ENCODE measurements at regions not wholly inside any gene's neighbourhood (a gene's known extent, or its start where the extent isn't known, plus 50 kb on each side); places are given as distances from the start of the nearest gene placed in this dataset.

DNA sequence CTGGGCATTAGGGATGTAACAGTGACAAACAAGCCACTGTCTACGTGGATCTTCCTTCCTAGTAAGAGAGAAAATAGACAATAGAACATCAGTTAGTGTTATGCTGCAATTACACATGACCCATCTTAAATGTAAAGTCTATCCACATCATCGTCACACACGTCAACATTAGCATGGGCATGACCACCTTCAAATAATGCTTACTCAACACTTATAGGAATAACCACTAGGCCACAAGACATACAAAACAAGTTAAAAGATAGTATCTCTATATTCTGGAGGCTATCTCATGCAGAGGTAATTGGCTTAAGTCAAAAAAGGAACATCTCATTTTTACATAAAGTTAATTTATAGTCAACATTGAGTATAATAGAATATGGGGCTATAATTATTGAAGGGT, 156.5 kb downstream of the MOXD1 start:
- DNase-seq (ENCODE audit: low spot score) = no peak
- intact Hi-C loops (cut with DNase I) = no loop called here

DNA sequence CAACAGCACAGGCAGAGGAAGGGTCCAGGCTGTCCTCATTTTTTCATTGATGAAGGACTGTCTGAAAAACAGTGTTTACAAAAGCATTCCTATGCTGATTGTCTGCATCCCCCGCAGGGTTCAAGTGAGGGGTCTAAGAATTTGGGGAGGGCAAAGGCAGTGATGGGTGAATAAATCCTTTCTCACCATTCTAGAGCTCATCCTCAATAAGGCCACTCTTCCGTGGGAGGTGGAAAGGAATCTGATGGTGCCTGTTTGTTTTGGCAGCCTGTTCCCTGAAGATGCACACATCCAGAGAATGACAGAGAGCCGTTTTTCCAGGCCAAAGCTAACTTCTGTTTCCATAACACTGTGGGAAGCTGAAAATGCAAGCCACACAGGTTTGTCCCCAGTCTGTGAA, 164.5 kb downstream of the MOXD1 start:
- DNase-seq (ENCODE audit: low spot score) = no peak
- intact Hi-C loops (cut with DNase I) = no loop called here

DNA sequence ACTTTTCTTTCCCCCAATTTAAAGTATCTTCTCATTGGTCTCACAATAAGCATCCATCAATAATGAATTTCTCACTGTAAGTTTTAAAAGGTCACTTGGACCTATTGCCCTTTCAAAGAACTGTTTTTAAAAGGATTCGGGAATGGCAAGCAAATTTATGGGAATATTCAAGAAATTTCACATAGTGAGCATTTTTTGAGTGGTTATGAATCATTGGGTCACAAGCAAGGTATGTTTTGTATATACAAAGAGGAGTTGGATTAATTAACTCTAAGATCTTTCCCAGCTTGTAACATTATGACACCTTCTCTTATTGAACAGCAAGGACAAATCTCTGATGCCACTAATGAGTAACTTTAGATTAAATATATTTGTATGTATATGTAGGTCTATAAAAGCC, 165.0 kb downstream of the MOXD1 start:
- intact Hi-C loops (cut with DNase I) = no loop called here
- DNase-seq (ENCODE audit: low spot score) = no peak

DNA sequence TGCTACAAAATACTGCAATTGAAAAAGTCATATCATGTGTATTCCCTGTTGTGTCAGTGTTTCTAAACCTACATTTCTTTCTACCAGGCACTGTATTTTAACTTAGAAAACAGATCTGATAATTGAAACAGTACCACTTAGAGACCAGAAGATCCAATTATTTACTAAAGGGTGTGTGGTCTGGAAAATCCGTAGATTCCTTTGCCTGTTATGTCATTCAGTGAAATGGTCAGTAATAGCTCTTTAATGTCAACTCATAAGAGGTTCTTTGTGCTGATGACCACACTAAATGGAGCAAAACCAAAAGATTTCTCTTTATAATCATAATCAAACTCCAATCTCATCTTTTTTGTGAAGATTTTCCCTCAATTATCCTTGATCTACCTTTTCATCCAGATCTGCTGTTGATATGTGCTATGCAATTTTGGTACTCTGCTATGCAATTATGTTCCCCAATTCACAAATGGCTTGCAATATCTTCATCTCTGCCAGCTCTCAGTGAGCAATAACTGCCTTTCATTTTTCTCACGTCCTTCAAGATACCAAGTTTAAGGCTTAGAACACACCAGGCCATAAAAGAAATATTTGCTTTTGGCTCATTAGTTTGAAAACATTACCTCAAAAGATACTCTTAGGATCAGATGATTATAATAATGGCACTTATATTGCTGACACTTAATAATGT, 165.5 kb downstream of the MOXD1 start:
- intact Hi-C loops (cut with DNase I) = no loop called here
- no peak for DNase-seq (ENCODE audit: low spot score)

DNA sequence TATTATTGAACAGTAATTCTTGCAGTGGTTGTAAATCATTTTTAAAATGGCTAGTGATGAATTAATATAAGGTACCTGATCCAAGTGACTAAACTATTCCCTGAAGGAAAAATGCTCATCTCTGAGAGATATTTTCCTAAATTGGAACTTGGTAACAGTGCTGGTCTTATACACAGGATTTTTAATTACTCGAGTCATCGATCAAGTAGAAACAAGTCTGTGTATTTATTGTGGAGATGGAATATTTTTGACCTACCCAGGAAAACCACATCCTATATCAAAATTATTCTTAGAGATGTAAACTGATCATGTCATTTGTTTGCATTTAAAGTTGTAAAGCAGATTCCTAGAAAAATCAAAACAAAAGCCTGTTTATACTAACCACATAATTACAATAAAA, 166.9 kb downstream of the MOXD1 start:
- DNase-seq (ENCODE audit: low spot score) = no peak
- intact Hi-C loops (cut with DNase I) = no loop called here

DNA sequence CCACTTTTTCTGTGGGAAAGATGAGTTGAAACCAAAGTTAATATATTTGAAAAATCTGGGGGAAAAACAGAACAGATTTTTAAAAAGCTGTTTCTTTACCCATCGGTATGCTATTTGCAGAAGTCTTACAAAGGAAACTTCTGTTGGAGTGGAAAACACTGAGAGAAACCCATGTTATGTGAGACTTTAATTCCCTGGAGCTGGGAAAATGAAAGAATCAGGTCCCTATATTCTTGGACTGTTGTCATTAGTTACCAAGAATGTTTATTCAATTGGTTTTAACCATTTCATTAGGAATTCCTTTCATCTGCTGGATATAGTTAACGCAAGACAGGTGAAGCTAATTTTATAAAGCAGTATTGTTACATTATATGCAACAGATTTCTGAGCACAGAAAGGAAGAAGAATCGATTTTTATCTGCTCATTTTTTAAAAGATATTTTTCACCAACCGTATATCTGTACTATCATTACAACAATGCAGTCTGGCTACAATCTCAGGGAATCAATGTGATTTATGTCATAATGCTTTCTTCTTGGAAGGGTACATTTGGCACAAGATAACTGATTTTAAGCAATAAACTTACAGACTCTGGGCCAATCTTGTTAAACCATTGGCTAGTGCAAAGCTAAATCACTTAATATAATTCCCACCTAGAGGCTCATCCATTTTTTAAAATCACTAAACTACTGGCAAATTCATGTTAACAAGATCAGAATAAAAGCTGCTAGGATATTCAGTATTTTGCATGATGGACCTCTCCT, 170.0 kb downstream of the MOXD1 start:
- DNase-seq (ENCODE audit: low spot score) = no peak
- intact Hi-C loops (cut with DNase I) = no loop called here

DNA sequence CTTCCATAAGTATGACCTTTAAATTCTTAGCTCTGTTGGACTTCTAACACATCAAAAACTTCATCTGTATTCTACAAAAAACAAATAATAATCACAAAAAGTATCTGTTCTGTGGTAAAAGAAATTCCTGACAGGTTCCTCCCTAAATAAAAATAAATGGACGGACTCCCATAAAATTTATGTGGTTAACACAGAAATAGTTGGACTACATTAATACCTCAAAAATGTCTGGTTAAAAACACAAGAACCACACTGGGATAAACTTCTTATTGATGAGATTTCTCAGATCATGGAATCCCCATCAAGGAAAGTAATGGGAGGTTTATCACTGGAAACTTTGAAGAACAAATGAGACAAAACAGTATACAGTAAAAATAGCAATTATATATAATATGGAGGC, 172.4 kb downstream of the MOXD1 start:
- DNase-seq (ENCODE audit: low spot score) = no peak
- intact Hi-C loops (cut with DNase I) = no loop called here

DNA sequence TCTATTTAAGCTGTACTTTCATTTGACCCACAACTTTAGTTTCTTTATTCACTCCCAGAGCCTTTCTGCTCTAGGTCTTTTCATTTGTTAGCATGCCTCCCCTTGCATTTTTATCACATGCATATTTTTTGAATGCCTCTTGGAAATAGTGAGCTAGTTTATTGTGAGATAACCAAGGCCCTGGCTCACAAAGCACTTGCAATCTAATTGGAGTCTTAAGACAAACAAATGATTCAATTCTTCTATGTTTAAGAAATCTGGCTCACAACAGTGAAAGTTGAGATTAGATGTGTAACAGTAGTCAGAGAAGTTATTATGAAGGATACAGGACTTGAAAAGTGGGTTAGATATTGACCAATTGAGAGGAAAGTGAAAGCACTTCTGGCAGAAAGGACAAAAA, 173.4 kb downstream of the MOXD1 start:
- no peak for DNase-seq (ENCODE audit: low spot score)
- intact Hi-C loops (cut with DNase I) = no loop called here

DNA sequence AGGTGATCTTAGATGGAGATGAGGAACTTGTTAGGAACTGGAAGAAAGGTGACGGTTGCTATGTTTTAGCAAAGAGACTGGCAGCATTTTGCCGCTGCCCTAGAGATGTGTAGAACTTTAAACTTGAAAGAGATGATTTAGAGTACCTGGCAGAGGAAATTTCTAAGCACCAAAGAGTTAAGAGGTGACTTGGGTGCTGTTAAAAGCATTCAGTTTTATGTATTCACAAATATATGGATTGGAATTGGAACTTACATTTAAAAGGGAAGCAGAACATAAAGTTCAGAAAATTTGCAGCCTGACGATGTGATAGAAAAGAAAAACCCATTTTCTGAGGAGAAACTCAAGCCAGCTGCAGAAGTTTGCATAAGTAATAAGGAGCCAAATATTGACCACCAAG, 176.3 kb downstream of the MOXD1 start:
- intact Hi-C loops (cut with DNase I) = no loop called here
- no peak for DNase-seq (ENCODE audit: low spot score)

DNA sequence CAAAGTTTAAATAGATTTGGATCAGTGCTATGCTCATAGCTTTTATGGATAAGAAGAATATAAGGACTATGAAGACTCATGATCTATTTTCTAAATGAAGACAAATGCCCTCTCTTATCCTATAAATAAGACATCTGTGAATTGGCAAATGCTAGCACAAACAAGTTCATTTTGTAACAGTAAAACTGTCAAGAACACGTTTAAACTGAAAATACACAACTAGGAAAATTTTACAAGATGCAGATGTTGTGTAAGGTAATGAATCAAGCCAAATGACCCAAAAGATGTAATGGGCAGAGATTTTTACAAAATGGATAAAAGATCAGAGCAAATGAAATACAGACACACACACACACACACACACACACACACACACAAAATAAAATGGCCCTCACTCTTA, 180.5 kb downstream of the MOXD1 start:
- no peak for DNase-seq (ENCODE audit: low spot score)
- intact Hi-C loops (cut with DNase I) = no loop called here

DNA sequence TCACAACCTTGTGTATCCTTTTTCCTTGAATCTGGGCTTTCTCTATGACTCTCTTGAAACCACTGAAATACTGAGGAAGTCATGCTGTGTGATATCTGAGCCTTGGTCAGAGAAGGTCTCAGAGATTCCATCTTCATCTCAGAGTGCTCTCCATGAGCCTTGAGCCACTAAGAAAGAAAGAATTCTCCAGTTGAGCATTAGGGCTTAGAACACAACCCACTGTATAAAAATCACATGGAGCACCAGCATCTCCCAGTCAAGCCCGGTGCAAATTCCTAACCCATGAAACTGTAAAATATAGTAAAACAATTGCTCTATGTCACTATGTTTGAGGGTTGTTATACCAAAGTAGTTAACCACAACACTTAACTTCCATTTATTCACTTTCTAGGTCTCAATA, 181.4 kb downstream of the MOXD1 start:
- DNase-seq (ENCODE audit: low spot score) = no peak
- intact Hi-C loops (cut with DNase I) = no loop called here

DNA sequence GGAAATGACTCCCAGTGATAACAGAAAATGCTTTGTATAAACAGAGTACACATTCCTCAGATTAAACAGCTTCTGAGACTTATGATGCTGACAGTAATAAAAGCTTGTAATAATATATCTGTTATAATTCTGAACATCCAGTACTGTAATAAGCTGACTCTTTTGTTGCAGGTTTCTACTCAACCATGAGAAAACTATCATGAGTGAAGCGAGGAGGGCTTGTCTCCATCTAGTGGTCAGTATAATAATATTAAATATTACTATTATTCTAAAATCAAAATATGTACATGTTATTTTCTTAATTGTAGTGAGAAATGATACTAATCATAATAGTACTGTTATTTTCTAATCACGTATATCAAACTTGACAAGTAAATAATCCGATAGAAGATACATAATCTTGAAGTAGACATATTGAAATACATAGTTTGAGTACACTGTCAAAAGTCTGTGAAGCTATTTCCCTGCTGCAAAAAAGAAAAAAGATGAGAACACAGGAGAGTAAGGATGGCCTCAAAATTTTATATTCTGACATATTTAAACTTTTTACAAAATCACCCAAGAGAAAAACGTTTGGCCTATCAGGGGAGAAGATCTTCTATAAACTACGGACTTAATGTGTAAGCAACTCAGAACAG, 183.1 kb downstream of the MOXD1 start:
- no peak for DNase-seq (ENCODE audit: low spot score)
- intact Hi-C loops (cut with DNase I) = no loop called here

DNA sequence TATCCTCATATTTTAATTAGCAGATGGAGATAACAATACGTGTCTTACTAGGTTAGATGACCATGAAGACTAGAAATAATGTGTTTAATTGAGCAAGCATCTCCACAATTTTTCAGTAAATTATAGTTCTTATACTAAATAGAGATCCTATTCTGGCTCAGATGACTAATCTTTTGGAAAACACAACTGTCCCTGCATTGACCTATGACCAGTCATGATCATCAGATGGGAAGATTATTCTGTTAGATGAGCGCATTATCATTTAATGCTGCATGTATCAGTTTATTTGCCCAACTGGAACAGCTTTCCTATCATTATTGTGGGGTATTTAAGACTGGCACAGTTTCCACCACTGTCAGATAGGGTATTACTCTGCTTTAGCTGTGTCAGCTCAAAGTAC, 185.5 kb downstream of the MOXD1 start:
- intact Hi-C loops (cut with DNase I) = loop anchor here (2.0 kb wide), 1 partner anchor 293 kb away; no protein-coding TSS in a partner anchor
- no peak for DNase-seq (ENCODE audit: low spot score)

DNA sequence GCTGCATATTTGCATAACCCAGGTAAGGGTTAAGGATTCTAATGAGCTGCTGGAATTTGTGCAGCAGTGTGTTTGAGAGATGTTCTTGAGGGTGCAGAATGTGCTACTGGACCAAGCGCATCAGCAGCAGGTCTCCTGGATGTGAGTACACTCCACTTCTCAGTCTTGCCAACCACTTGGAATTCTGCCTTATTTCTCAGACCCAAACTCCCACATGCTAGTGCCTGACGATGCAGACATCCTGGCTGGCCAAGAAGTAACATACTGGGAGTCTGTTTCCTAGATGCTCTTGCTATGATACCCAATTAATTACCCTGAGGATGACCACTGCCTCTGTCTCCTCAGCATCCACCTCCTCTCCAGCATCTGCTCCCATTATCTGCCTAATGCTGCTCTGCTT, 186.6 kb downstream of the MOXD1 start:
- intact Hi-C loops (cut with DNase I) = no loop called here
- no peak for DNase-seq (ENCODE audit: low spot score)

DNA sequence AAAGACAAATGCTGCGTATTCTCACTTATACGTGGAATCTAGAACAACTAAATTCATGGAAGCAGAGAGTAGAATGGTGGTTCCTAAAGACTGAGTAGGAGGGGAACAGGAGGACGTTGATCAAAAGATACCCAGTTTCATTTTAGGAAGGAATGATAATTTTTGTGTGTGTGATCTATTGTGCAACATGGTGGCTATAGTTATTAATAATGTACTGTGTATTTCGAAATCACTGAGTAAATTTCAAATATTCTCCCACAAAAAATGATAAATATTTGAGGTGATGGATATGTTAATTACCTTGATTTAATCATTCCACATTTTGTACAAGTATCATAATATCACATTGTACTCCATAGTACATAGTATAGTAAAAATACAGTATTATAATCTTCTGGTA, 187.5 kb downstream of the MOXD1 start:
- no peak for DNase-seq (ENCODE audit: low spot score)

DNA sequence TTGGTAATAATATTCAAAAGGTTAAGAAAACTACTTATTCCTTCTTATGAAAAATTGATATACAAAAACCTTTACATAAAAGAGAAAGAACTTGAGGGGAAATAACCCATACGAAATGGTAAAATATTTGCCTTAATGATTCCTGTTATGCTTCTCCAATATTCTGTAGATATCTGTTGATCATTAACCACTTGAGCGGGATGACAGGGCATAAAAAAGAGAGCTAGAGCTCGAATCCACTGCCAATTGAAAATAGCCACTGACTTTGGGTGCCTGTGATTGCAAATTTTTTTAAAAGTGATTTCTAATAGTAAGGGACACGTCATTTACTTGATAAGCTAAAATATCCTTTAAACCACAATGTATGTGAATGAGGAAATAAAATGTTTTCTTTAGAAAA, 188.1 kb downstream of the MOXD1 start:
- intact Hi-C loops (cut with DNase I) = no loop called here

More for the DNA sequence above, 187.5 kb downstream of the MOXD1 start:
- intact Hi-C loops (cut with DNase I) = no loop called here

DNA sequence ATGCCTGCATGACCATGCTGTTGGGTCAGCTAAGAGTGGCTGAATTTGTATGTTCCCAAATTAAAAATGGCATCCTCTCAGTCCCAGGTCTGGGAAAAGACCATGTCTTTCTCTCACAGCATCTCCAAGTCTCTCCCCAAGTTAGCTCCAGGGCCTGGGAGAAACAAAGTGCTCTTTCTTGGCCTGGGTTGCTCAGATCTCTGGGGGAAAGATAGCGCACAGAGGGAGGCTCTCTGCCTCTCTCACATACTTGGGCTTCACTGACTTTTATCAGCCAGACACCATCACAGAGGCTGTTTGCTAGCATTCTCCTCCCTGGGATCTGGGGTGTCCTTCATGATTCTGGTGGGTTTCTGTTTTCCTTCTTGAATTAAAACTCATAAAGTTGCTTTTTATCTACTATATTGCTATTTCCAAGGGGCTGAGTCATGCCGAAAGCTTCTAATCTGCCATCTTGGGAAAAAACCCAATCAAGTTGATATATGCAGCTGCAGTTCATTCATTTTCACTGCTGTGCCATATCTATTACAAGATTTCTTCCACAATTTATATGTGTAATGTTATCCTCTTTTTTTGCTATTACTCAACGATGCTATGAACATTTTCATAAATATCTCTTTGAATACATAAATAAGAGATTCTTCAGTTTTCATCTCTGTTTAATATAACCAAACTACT, 190.2 kb downstream of the MOXD1 start:
- intact Hi-C loops (cut with DNase I) = no loop called here

More for the DNA sequence above, 188.1 kb downstream of the MOXD1 start:
- no peak for DNase-seq (ENCODE audit: low spot score)

DNA sequence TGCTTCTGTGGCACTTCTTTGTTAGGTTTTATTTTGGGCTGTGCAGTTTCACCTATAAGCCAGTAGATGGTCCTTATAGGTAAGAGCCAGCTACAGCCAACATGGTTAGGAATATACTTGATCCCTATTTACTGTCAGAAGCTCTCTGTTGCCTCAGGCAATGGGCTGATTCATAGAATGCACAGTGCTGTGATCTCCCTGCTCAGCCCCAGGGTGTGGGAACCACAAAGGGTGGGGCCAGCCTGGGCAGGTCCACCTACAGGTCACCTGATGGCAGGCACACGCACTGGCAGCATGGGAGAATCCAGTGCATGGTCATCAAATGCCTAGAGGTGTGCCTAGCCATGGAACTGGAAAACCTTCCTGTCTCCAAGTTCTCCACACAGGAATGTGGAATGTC, 191.9 kb downstream of the MOXD1 start:
- intact Hi-C loops (cut with DNase I) = no loop called here
- DNase-seq (ENCODE audit: low spot score) = no peak

More for the DNA sequence above, 190.2 kb downstream of the MOXD1 start:
- DNase-seq (ENCODE audit: low spot score) = no peak

DNA sequence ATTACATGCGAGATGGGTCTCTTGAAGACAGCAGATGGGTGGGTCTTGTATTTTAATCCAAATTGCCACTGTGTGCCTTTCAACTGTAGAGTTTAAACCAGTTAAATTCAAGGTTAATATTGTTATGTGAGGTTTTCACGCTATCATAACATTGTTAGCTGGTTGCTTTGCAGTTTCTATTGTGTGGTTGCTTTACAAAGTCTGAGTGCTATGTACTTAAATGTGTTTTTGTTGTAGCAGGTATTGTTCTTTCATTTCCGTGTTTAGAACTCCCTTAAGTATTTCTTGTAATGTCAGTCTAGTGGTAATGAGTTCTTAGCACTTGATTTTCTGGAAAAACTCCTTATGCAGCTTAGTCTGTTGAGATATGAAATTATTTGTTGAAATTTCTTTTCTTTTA, 193.3 kb downstream of the MOXD1 start:
- no peak for DNase-seq (ENCODE audit: low spot score)
- intact Hi-C loops (cut with DNase I) = no loop called here

DNA sequence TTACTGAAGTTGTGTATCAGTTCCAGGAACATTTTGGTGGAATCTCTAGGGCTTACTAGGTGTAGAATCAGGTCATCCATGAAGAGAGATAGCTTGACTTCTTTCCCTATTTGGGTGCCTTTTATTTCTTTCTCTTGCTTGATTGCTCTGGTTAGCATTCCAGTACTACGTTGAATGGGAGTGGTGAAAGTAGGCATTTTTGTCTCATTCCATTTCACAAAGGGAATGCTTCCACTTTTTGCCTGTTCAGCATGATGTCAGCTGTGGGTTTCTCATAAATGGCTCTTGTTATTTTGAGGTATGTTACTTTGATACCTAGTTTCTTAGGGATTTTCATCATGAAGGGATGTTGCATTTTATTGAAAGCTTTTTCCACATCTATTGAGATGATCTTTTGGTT, 195.3 kb downstream of the MOXD1 start:
- intact Hi-C loops (cut with DNase I) = no loop called here
- DNase-seq (ENCODE audit: low spot score) = no peak

Measured in cardiac septum (tissue), 1 donor.